HCT116 (cell line): ENCODE measurements at regions not wholly inside any gene's neighbourhood (a gene's known extent, or its start where the extent isn't known, plus 50 kb on each side); places are given as distances from the start of the nearest gene placed in this dataset.
"Not testable (repeated sequence)": the region's sequence is repeated elsewhere in the genome, so short reads cannot be mapped to it uniquely, and the experiment has no call there.

Experiments used
- TF ChIP-seq, protein P1 (sequence below): IDR thresholded peaks from 2 replicates; pipeline ENCODE4 v1.6.1; 2012
- TF ChIP-seq, protein P2 (sequence below), 3 experiments: fragments of 200-600 bp in 1 of 3; sonication (generic) in 1 of 3; IDR thresholded peaks in 2 of 3; conservative IDR thresholded peaks in 1 of 3; 2 replicates each; pipeline ENCODE4 v1.5.1; 2012 to 2017; ENCODE audit warnings: low read depth in 2 of 3, low read length in 2 of 3, antibody characterized with exemption in 1 of 3, borderline replicate concordance in 1 of 3, control low read depth in 1 of 3, mild to moderate bottlenecking in 1 of 3, mixed read lengths in 1 of 3, mixed run types in 1 of 3, moderate library complexity in 1 of 3; ENCODE audit not compliant: insufficient read depth in 1 of 3

DNA sequence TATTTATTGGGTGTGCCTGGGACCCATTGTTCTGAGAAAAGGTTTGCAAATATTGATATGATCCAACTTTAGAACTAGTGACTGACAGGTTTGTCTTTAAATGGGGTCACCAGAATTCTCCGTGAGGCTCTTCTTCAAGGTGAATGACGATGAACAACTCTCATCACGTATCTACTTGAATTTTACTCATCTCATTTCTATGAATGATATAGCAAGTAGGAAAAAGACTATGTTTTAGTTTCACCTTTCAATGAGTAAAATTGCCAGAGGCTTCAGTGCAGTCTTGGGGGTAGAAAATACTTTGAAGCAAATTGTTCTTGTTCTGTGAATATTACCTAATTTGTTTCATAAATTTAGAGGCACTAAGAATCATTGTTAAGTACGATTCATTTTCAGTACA is 232.0 kb downstream of the ANKRD36 start:
- TF ChIP-seq, protein P1, sequence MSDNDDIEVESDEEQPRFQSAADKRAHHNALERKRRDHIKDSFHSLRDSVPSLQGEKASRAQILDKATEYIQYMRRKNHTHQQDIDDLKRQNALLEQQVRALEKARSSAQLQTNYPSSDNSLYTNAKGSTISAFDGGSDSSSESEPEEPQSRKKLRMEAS = not testable (repeated sequence)
- TF ChIP-seq, protein P2, sequence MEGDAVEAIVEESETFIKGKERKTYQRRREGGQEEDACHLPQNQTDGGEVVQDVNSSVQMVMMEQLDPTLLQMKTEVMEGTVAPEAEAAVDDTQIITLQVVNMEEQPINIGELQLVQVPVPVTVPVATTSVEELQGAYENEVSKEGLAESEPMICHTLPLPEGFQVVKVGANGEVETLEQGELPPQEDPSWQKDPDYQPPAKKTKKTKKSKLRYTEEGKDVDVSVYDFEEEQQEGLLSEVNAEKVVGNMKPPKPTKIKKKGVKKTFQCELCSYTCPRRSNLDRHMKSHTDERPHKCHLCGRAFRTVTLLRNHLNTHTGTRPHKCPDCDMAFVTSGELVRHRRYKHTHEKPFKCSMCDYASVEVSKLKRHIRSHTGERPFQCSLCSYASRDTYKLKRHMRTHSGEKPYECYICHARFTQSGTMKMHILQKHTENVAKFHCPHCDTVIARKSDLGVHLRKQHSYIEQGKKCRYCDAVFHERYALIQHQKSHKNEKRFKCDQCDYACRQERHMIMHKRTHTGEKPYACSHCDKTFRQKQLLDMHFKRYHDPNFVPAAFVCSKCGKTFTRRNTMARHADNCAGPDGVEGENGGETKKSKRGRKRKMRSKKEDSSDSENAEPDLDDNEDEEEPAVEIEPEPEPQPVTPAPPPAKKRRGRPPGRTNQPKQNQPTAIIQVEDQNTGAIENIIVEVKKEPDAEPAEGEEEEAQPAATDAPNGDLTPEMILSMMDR (IDR thresholded peaks at IDR 0.05 in 2 of 3, conservative IDR thresholded peaks at IDR 0.05 in 1 of 3; ENCODE audit: borderline replicate concordance in 1 of 3, insufficient read depth in 1 of 3, low read depth in 2 of 3, low read length in 2 of 3) = not testable (repeated sequence)
